GM21390 (cell line): ENCODE measurements at regions not wholly inside any gene's neighbourhood (a gene's known extent, or its start where the extent isn't known, plus 50 kb on each side); places are given as distances from the start of the nearest gene placed in this dataset.

Source experiments
- ATAC-seq: cut with Tn5 transposase; IDR thresholded peaks from one replicate; pipeline ENCODE4 v1.9.1; 2021; ENCODE audit not compliant: unreplicated experiment

DNA sequence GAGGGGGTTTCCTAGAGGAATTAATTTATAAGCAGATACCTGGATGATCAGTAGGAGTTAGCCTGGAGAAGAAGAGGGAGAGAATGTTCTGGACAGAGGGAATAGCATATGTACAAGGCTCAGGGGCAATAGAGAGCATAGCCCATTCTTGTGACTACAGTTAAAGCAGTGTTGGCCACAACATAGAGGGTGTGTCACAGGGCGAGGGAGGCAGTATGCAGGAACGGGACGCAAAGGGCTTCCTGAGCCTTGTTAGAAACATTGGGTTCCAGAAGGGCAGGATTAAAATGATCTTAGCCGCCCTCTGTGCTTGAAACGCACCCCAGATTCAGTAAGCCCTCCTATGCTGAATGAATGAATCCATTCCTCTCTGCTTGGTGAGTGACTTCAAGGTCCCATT, 142.2 kb upstream of the PWP1 start:
- no peak for ATAC-seq

DNA sequence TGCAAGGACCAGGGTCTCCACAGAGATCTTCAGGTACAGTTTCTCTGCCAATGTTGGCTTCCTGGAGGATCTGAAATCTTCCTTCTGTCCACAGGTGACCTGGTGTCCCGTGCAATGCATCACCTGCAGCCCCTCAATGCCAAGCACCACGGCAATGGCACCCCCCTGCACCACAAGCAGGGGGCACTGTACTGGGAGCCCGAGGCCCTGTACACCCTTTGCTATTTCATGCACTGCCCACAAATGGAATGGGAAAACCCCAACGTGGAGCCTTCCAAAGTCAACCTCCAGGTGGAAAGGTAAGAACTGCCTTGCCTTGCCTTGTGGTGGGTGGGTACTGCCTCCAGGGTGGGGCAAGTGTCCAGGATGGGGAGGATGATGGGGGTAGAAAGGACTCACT, 141.8 kb upstream of the PWP1 start:
- no peak for ATAC-seq

DNA sequence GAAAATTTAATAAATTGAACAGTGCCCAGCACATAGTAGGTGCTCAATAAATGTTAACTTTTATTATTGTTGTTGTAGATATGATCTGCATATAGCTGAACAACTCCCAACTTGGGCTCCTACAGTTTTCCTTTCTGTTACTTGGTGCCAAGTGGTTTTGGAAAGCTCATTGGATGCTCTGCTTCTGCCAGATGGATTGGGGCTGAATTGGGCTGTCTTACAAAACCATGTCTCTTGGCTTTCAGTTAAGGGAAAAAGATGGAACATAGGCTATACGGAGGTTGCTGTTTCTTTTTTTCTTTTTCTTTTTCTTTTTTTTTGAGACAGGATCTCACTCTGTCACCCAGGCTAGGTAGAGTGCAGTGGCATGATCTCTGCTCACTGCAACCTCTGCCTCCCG, 140.7 kb upstream of the PWP1 start:
- ATAC-seq: no peak

DNA sequence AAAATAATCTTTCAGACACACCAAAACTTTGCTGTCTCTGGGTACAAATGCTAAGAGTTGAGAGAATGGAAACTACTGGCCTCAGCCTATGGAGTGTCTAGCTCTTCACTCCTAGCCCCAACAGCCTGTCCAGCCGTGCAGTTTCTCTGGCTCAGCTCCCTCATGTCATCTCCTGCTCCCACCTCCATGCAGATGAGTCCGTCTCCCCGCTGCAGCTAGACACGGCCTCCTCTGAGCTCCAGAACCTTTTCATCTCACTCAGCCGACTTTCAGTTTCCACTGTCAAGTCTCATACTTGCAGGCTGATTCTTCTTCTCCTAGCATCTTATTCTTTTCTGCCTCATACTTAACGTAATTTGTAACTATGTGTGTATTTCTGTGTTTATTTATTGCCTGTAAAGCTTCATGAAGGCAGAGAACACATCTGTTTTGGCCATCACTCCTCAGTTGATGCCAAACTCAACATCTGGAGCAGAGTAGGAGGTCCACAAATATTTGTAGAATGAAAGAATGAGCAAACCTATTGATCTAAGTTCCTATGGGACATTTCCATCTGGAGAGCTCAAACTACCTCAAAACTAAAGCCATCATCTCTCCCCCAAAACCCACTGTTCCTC, 139.8 kb upstream of the PWP1 start:
- ATAC-seq: no peak

DNA sequence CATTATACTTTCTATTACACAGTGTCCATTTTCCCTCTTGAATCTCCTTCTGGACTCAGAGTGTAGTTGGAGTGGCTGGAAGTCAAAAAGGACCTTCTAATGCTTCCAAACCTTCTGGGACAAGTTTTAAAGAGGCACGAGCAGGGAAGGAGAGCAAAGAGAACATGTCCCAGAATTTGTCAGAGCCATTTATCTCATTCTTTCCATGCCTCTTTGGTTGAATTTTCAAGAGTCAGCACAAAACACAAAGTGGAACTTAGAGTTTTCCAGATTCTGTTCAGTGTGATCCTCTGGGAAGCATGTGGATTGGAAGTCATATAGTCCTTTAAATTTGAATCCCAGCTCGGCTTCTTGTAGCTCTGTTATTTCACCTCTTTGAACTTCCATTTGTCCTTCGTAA, 138.2 kb upstream of the PWP1 start:
- ATAC-seq: no peak

- ATAC-seq: no peak
Measured at GRCh38 chr12:107549651-107550480, 135.7 kb upstream of the PWP1 start.

DNA sequence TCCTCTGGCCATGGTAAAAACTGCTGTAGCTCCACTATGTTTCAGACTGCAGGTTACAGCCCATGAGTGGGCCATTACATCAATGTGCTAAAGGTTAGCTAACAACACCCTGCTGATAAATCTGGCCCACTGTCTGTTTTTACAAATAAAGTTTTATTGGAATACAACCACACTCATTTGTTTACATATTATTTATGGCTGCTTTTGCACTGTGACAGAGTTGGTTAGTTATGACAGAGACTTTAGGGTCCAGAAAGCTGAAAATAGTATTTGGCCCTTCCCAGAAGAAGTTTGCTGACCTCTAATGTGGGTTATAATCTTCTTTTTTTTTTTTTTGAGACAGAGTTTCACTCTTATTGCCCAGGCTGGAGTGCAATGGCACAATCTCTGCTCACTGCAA, 134.2 kb upstream of the PWP1 start:
- ATAC-seq: no peak

DNA sequence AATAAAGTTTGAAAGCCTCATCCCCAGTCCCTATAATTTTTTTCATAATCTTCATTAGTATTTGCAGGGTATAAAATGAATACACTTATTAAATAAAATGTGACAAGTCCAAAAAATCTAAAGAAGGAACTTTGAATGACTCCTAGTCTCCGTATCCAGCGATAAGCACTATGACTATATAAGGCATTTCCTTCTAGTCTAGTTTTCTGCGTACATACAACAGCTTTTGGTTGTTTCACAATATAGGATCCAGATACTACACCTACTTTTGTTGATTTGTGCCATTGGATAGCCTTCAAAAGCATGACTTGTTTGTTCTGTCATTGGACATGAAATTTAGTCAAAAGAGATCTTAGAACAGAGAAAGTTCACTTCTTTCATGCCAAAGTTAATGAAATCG, 133.3 kb upstream of the PWP1 start:
- ATAC-seq: no peak

DNA sequence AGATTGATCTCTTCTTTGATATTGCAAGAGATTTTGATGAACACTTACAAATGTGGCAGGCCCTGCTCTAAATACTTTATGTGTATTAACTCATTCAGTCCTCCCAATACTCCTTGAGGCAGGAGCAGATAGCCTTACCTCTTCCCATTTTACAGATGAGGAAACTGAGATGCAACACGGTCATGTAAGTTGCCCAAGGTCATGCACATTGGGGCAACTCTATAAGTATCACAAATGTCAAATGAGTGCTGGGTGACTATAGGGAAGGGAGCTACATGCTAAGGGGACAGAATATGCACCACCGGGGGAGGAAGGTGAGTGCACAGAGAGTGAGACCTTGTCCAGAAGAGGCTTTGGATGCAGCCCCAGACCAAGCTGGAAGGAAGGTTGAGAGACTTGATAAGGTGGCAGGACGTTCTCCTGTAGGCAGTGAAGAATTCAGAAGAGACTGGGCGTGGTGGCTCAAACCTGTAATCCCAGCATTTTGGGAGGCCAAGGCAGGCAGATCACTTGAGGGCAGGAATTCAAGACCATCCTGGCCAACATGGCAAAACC, 132.3 kb upstream of the PWP1 start:
- ATAC-seq: no peak

DNA sequence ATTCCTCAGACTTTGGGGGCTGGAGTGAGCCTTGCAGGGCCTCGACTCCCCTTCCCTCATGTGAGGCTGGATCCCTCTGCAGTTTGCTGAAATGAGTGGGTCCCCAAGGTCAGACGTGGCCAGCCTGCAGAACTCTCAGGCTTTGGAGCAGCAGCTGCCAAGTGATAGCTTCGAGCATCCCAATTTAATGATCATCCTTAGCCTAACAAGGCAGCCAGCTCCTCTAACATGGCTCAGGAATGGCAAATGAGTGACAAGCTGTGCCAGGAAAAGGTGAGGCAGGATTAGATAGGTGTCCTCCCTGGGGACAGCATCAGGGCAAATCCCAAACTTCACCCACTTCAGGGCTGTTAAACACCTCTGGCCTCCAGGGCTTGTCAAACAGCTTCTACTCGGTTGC, 130.7 kb upstream of the PWP1 start:
- no peak for ATAC-seq

GRCh38 chr12:107557026-107557425, 128.6 kb upstream of the PWP1 start:
- ATAC-seq: no peak

DNA sequence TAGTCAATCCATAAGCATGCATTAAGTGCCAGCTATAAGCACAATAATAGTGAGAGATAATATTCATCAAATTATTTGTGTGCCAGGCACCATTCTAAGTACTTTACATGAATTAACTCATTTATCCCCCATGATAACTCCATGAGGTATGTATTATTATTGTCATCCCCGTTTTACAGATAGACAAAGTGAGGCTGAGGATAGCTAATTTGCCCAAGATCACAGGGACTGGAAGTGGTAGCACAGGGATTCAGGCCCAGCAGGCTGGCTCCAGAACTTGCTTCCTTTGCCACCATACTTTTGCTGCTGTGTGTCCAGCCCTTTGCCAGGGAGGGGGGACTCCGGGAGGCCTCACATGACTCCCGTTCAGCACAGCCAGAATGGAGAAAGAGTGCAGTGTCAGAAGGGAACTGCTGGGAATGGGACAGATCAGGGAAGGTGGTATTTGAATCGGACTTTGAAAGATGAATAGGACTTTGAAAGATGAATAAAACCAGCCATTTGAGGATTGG, 128.0 kb upstream of the PWP1 start:
- ATAC-seq: no peak

DNA sequence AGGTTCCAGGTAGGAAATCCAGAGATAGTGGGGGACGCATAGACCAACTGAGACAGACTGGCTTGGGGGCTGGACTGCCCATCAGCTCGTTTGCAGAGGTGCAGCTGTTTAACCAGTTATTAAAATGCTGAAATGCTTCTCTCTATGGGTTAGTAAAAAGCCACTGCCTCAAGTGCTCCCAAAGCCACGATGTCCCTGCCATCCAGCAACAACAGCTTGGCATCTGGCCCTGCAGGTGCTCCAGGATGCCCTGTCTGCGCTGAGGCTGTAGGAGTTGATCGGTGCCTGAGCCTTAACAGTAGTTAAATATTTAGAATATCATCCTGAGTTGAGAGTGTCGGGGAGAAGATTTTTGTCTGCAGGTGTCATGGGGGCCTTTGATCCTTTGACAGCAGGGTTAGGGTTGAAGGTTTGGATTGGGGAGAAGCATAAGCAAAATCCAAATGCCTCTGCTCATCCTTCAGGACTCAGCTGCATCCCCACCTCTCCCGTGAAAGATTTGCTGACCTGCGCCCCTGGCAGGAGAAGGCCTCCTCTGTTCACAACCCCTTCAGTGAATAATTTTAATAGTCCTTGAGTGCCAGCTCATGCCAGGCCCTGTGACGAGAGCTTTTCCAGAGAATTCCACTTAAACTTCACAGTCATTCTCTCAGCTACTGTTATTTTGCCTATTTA, 127.3 kb upstream of the PWP1 start:
- no peak for ATAC-seq

GRCh38 chr12:107558816-107559382, 126.7 kb upstream of the PWP1 start:
- ATAC-seq: no peak

DNA sequence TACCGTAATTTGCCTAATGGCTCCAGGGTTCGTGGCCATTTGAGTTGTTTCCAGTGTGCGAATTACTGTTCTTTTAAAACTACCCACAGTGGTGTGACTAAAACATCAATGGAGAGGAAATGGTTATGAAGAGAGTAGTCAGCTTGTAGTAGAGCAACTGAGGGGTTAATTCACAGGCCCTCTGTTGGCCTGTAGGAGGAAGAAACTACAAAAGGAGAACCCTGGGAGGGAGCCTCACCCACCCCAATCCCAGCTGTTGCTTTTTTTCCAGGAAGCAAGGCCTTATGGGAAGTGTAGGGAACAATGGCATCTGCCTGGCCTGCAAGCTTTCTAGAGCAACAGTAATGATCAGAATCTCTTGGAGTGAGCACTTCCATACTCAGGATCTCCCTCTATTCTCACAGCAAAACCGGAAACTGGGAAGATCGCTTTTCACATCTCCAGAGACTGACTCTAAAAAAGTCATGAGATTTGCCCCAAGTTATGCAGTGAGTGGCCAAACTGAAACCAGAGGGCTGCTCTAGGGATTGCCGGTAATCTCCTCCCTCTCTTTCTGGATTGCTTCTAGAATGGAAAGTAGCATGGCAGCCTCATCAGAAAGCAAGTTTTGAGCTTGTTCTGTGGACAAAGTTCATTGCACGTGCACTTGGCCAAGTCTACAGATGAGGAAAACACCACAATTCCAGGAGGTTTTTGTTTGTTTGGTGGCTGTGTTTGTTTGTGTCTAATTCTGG, 125.3 kb upstream of the PWP1 start:
- ATAC-seq: no peak

GRCh38 chr12:107560899-107561285, 124.7 kb upstream of the PWP1 start:
- ATAC-seq: no peak

DNA sequence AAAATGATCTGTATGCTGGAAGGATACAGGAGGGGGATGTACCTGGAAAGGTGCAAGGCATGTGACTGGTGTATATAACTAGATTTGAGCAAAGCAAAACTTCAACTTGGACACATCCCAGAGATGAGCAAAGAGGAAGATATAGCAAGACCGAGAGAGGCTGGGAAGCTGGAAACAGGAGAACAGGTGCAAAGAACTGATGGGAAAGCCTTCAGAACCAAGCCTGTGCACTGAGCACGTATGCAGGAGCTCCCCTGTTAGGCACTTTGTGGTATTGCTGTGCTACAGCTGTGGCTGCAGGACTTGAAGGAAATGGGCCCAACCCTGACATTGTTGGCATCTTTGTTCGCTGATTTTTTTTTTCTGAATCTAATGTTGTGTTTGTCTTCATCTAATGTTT, 120.7 kb upstream of the PWP1 start:
- no peak for ATAC-seq

GRCh38 chr12:107565551-107565950, 120.0 kb upstream of the PWP1 start:
- ATAC-seq: no peak

- ATAC-seq: no peak
Measured at GRCh38 chr12:107567876-107568619, 117.6 kb upstream of the PWP1 start.

GRCh38 chr12:107568718-107569117, 116.9 kb upstream of the PWP1 start:
- no peak for ATAC-seq
